Loucy (cell line): ENCODE measurements at regions not wholly inside any gene's neighbourhood (a gene's known extent, or its start where the extent isn't known, plus 50 kb on each side); places are given as distances from the start of the nearest gene placed in this dataset.

ENCODE experiments used
- H2AFZ ChIP-seq: fragments of 200-600 bp; sonication (generic); 2 replicates; pipeline ENCODE4 v1.6.0; 2016; ENCODE audit warnings: antibody characterized with exemption, mild to moderate bottlenecking, low read length, moderate library complexity
- H3F3A ChIP-seq: fragments of 200-600 bp; 2 replicates; pipeline ENCODE4 v1.6.0; 2016; ENCODE audit warnings: antibody characterized with exemption, low read depth, mild to moderate bottlenecking
- H3K27me3 ChIP-seq: fragments of 200-600 bp; sonication (generic); 2 replicates; pipeline ENCODE4 v1.6.1; 2014; ENCODE audit warnings: low read length, mild to moderate bottlenecking; ENCODE audit not compliant: insufficient read depth, poor library complexity, severe bottlenecking
- H3K36me3 ChIP-seq: fragments of 200-600 bp; sonication (generic); 2 replicates; pipeline ENCODE4 v1.6.1; 2016; ENCODE audit warnings: low read length; ENCODE audit not compliant: insufficient read depth
- H3K4me1 ChIP-seq: fragments of 200-600 bp; sonication (generic); 2 replicates; pipeline ENCODE4 v1.5.1; 2014; ENCODE audit warnings: low read length, mild to moderate bottlenecking; ENCODE audit not compliant: insufficient read depth, poor library complexity, severe bottlenecking
- H3K4me2 ChIP-seq: fragments of 200-600 bp; sonication (generic); 2 replicates; pipeline ENCODE4 v1.6.0; 2014; ENCODE audit warnings: antibody characterized with exemption, low read length, low read depth, mild to moderate bottlenecking; ENCODE audit not compliant: poor library complexity, severe bottlenecking
- H3K4me3 ChIP-seq: fragments of 200-600 bp; sonication (generic); 2 replicates; pipeline ENCODE4 v1.5.1; 2014; ENCODE audit warnings: low read length, mild to moderate bottlenecking, mixed read lengths; ENCODE audit not compliant: poor library complexity, severe bottlenecking
- H3K79me2 ChIP-seq: fragments of 200-600 bp; sonication (generic); 2 replicates; pipeline ENCODE4 v1.6.1; 2014; ENCODE audit warnings: low read length; ENCODE audit not compliant: insufficient read depth
- H3K9ac ChIP-seq: fragments of 200-600 bp; sonication (generic); 2 replicates; pipeline ENCODE4 v1.6.0; 2014; ENCODE audit warnings: mild to moderate bottlenecking, low read depth, low read length, moderate library complexity; ENCODE audit not compliant: poor library complexity, severe bottlenecking
- H3K9me2 ChIP-seq: fragments of 200-600 bp; sonication (generic); replicated peaks from 2 replicates; pipeline ENCODE4 v1.6.1; 2016; ENCODE audit warnings: low read depth, low read length, mixed read lengths
- H3K9me3 ChIP-seq: fragments of 200-600 bp; sonication (generic); 2 replicates; pipeline ENCODE4 v1.6.1; 2014; ENCODE audit warnings: mild to moderate bottlenecking, antibody characterized with exemption, low read length, low read depth; ENCODE audit not compliant: insufficient read depth
- H4K20me1 ChIP-seq: fragments of 200-600 bp; sonication (generic); 2 replicates; pipeline ENCODE4 v1.6.0; 2014; ENCODE audit warnings: antibody characterized with exemption, low read length, mild to moderate bottlenecking; ENCODE audit not compliant: insufficient read depth, poor library complexity, severe bottlenecking
- CTCF ChIP-seq: fragments of 200-600 bp; sonication (generic); conservative IDR thresholded peaks from 2 replicates; pipeline ENCODE4 v1.5.1; 2014; ENCODE audit warnings: mild to moderate bottlenecking, antibody characterized with exemption, low read length
- EZH2phosphoT487 ChIP-seq: fragments of 200-600 bp; IDR thresholded peaks from 2 replicates; pipeline ENCODE4 v1.6.1; 2018; ENCODE audit warnings: antibody characterized with exemption, mild to moderate bottlenecking, moderate library complexity, borderline replicate concordance

- H4K20me1 ChIP-seq = no peaks in the 10 kb centered on the region
- H3K4me1 ChIP-seq = no peaks in the 10 kb centered on the region
- no peaks in the 10 kb centered on the region for H3K9me2 ChIP-seq
- no peak for TF ChIP-seq CTCF
- no peak for TF ChIP-seq EZH2phosphoT487
- no peaks in the 10 kb centered on the region for H3K27me3 ChIP-seq
- no peaks in the 10 kb centered on the region for H3F3A ChIP-seq
- H3K4me3 ChIP-seq = no peak overlapping the region
- no peaks in the 10 kb centered on the region for H3K9me3 ChIP-seq
- H3K36me3 ChIP-seq = no peaks in the 10 kb centered on the region
- no peak overlapping the region for H2AFZ ChIP-seq
- no peak overlapping the region for H3K4me2 ChIP-seq
- no peaks in the 10 kb centered on the region for H3K79me2 ChIP-seq
- no peak overlapping the region for H3K9ac ChIP-seq
These were observed 272.6 kb downstream of the EFNB2 start for GRCh38 chr13:106262886-106263285.

- H3F3A ChIP-seq = no peaks in the 10 kb centered on the region
- no peak overlapping the region for H3K4me2 ChIP-seq
- no peaks in the 10 kb centered on the region for H3K9me2 ChIP-seq
- no peak overlapping the region for H2AFZ ChIP-seq
- TF ChIP-seq EZH2phosphoT487 = no peak
- TF ChIP-seq CTCF = no peak
- H3K9ac ChIP-seq = no peak overlapping the region
- H3K27me3 ChIP-seq = no peaks in the 10 kb centered on the region
- no peaks in the 10 kb centered on the region for H3K4me1 ChIP-seq
- H3K4me3 ChIP-seq = no peak overlapping the region
- no peaks in the 10 kb centered on the region for H4K20me1 ChIP-seq
- H3K36me3 ChIP-seq = no peaks in the 10 kb centered on the region
- no peaks in the 10 kb centered on the region for H3K9me3 ChIP-seq
- no peaks in the 10 kb centered on the region for H3K79me2 ChIP-seq
These were observed 274.0 kb downstream of the EFNB2 start for GRCh38 chr13:106261450-106261849.

GRCh38 chr13:106260352-106260751, 275.1 kb downstream of the EFNB2 start:
- no peaks in the 10 kb centered on the region for H3K27me3 ChIP-seq
- no peak overlapping the region for H3K9ac ChIP-seq
- H3K79me2 ChIP-seq = no peaks in the 10 kb centered on the region
- no peak overlapping the region for H3K4me2 ChIP-seq
- H3K9me2 ChIP-seq = no peaks in the 10 kb centered on the region
- no peak overlapping the region for H2AFZ ChIP-seq
- H3K9me3 ChIP-seq = no peaks in the 10 kb centered on the region
- no peaks in the 10 kb centered on the region for H3F3A ChIP-seq
- no peaks in the 10 kb centered on the region for H3K36me3 ChIP-seq
- TF ChIP-seq EZH2phosphoT487 (no peak), CTCF (no peak)
- H3K4me1 ChIP-seq = no peaks in the 10 kb centered on the region
- H4K20me1 ChIP-seq = no peaks in the 10 kb centered on the region
- H3K4me3 ChIP-seq = no peak overlapping the region
